WTC11 (cell line): ENCODE measurements at regions not wholly inside any gene's neighbourhood (a gene's known extent, or its start where the extent isn't known, plus 50 kb on each side); places are given as distances from the start of the nearest gene placed in this dataset.

Source experiments
- ATAC-seq: fragments of 200-7000 bp; cut with Tn5 transposase; 2 replicates; pipeline ENCODE4 v1.10.0; 2021; ENCODE audit warnings: mild to moderate bottlenecking, moderate library complexity
- CTCF ChIA-PET: fragments of 300-600 bp; sonication (Branson Sonifier 250); formaldehyde crosslinking; loops from one replicate; lab custom pipeline; 2021; ENCODE audit warnings: antibody characterized with exemption; lab: Charles Lee
- POLR2A ChIA-PET: fragments of 350-600 bp; sonication (Branson Sonifier 250); formaldehyde crosslinking; loops from one replicate; lab custom pipeline; 2021; ENCODE audit warnings: antibody characterized with exemption; lab: Charles Lee
- DNase-seq: peaks from one replicate; pipeline ENCODE4 v3.0.0; 2021; ENCODE audit warnings: low spot score
- H3K27ac Mint-ChIP-seq: 2 replicates; pipeline ENCODE4 v1.8.0; 2021; ENCODE audit warnings: mixed read lengths
- H3K27me3 Mint-ChIP-seq: 2 replicates; pipeline ENCODE4 v1.8.0; 2021; ENCODE audit warnings: low read depth, mild to moderate bottlenecking, moderate library complexity, mixed read lengths
- H3K36me3 Mint-ChIP-seq: 2 replicates; pipeline ENCODE4 v1.8.0; 2021; ENCODE audit warnings: mixed read lengths
- H3K4me1 Mint-ChIP-seq: 2 replicates; pipeline ENCODE4 v1.8.0; 2022; ENCODE audit warnings: mixed read lengths
- H3K4me3 Mint-ChIP-seq: 2 replicates; pipeline ENCODE4 v1.8.0; 2021; ENCODE audit warnings: mild to moderate bottlenecking, moderate library complexity, mixed read lengths
- H3K9me3 Mint-ChIP-seq: 2 replicates; pipeline ENCODE4 v1.8.0; 2021; ENCODE audit warnings: mixed read lengths
- GABPB1 ChIP-seq: sonication (generic); formaldehyde crosslinking; IDR thresholded peaks from 2 replicates; pipeline ENCODE4 v1.8.1; 2023; ENCODE audit warnings: mild to moderate bottlenecking, missing genetic modification reagents
- GRHL2 ChIP-seq: fragments of 250-450 bp; sonication (Bioruptor Pico); IDR thresholded peaks from 2 replicates; pipeline ENCODE4 v1.8.0; 2022; ENCODE audit warnings: mild to moderate bottlenecking, moderate library complexity; ENCODE audit not compliant: insufficient replicate concordance, severe bottlenecking
- IRF2 ChIP-seq: sonication (generic); formaldehyde crosslinking; IDR thresholded peaks from 2 replicates; pipeline ENCODE4 v1.8.0; 2022; ENCODE audit warnings: low read depth, missing genetic modification reagents, borderline replicate concordance
- PRRX2 ChIP-seq: fragments of 250-450 bp; sonication (Bioruptor Pico); IDR thresholded peaks from 2 replicates; pipeline ENCODE4 v1.8.0; 2021; ENCODE audit warnings: mild to moderate bottlenecking
- SMAD3 ChIP-seq: sonication (generic); formaldehyde crosslinking; IDR thresholded peaks from 2 replicates; pipeline ENCODE4 v1.8.0; 2022; ENCODE audit warnings: missing genetic modification reagents, mild to moderate bottlenecking, borderline replicate concordance
- SMAD4 ChIP-seq: sonication (generic); formaldehyde crosslinking; IDR thresholded peaks from 2 replicates; pipeline ENCODE4 v1.8.0; 2022; ENCODE audit warnings: mild to moderate bottlenecking, missing genetic modification reagents
- ZBTB21 ChIP-seq: sonication (generic); formaldehyde crosslinking; IDR thresholded peaks from 2 replicates; pipeline ENCODE4 v1.8.1; 2023; ENCODE audit warnings: mild to moderate bottlenecking, missing genetic modification reagents, borderline replicate concordance
- TF ChIP-seq, protein P1 (sequence below): sonication (generic); formaldehyde crosslinking; IDR thresholded peaks from 2 replicates; pipeline ENCODE4 v1.8.1; 2022; ENCODE audit warnings: low read depth, missing genetic modification reagents, borderline replicate concordance
- TF ChIP-seq, protein P2 (sequence below): sonication (generic); formaldehyde crosslinking; IDR thresholded peaks from 2 replicates; pipeline ENCODE4 v1.8.1; 2023; ENCODE audit warnings: mild to moderate bottlenecking, moderate library complexity, missing genetic modification reagents
- TF ChIP-seq, protein P3 (sequence below): fragments of 200-600 bp; IDR thresholded peaks from 2 replicates; pipeline ENCODE4 v1.8.0; 2022; ENCODE audit warnings: antibody characterized with exemption
- TF ChIP-seq, protein P4 (sequence below): fragments of 250-450 bp; sonication (Bioruptor Pico); IDR thresholded peaks from 2 replicates; pipeline ENCODE4 v1.9.0; 2021; ENCODE audit warnings: mild to moderate bottlenecking, borderline replicate concordance
- TF ChIP-seq, protein P5 (sequence below): sonication (generic); formaldehyde crosslinking; IDR thresholded peaks from 2 replicates; pipeline ENCODE4 v1.8.1; 2023; ENCODE audit warnings: mild to moderate bottlenecking, missing genetic modification reagents, borderline replicate concordance
- TF ChIP-seq, protein P6 (sequence below): sonication (generic); formaldehyde crosslinking; conservative IDR thresholded peaks from 2 replicates; pipeline ENCODE4 v1.8.1; 2023; ENCODE audit warnings: mild to moderate bottlenecking, low read depth, missing genetic modification reagents, moderate library complexity
- TF ChIP-seq, protein P7 (sequence below): sonication (generic); formaldehyde crosslinking; IDR thresholded peaks from 2 replicates; pipeline ENCODE4 v1.8.1; 2022; ENCODE audit warnings: mild to moderate bottlenecking, moderate library complexity, missing genetic modification reagents

DNA sequence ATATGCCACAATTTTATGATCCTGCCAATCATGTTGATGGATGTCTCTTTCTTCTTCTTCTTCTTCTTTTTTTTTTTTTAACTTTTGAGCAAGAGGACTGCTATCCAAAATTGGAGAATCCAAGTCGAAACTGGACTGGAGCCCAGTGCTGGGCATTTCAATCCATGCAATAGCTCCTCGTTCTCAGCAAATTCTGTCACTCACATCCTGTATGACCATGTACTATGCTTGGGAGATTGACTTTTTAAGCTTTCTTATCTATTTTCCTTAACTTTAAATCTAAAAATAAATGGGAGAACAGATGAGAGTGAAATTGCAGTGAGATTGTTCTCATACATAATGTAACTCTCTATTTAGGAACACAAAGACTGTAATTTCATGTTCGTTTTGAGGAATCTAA is 123.0 kb upstream of the PUDP start:
- Mint-ChIP-seq H3K4me1 (no peaks in the 10 kb centered on the region), H3K27ac (no peak overlapping the region), H3K9me3 (no peaks in the 10 kb centered on the region), H3K36me3 (no peaks in the 10 kb centered on the region), H3K27me3 (no peaks in the 10 kb centered on the region; the same call in 1 of the 2 replicates)
- TF ChIP-seq SMAD3 (CRISPR knock-in tag), result no peak
- TF ChIP-seq SMAD4, result no peak
- TF ChIP-seq, protein P1, sequence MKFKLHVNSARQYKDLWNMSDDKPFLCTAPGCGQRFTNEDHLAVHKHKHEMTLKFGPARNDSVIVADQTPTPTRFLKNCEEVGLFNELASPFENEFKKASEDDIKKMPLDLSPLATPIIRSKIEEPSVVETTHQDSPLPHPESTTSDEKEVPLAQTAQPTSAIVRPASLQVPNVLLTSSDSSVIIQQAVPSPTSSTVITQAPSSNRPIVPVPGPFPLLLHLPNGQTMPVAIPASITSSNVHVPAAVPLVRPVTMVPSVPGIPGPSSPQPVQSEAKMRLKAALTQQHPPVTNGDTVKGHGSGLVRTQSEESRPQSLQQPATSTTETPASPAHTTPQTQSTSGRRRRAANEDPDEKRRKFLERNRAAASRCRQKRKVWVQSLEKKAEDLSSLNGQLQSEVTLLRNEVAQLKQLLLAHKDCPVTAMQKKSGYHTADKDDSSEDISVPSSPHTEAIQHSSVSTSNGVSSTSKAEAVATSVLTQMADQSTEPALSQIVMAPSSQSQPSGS (CRISPR knock-in tag), result no peak
- no peak for TF ChIP-seq PRRX2 (CRISPR knock-in tag)
- TF ChIP-seq GABPB1 (CRISPR knock-in tag), result no peak
- TF ChIP-seq GRHL2 (CRISPR knock-in tag), result no peak
- TF ChIP-seq IRF2 (CRISPR knock-in tag), result no peak
- no peak for TF ChIP-seq ZBTB21
- TF ChIP-seq, protein P2, sequence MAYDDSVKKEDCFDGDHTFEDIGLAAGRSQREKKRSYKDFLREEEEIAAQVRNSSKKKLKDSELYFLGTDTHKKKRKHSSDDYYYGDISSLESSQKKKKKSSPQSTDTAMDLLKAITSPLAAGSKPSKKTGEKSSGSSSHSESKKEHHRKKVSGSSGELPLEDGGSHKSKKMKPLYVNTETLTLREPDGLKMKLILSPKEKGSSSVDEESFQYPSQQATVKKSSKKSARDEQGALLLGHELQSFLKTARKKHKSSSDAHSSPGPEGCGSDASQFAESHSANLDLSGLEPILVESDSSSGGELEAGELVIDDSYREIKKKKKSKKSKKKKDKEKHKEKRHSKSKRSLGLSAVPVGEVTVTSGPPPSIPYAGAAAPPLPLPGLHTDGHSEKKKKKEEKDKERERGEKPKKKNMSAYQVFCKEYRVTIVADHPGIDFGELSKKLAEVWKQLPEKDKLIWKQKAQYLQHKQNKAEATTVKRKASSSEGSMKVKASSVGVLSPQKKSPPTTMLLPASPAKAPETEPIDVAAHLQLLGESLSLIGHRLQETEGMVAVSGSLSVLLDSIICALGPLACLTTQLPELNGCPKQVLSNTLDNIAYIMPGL (CRISPR knock-in tag), result no peak
- TF ChIP-seq, all 79 proteins: peak for 0
- DNase-seq, result no peak
- no peak overlapping the region for H3K4me3 Mint-ChIP-seq
- CTCF ChIA-PET, result no interaction called here
- ATAC-seq, result no peak
- POLR2A ChIA-PET, result no interaction called here

DNA sequence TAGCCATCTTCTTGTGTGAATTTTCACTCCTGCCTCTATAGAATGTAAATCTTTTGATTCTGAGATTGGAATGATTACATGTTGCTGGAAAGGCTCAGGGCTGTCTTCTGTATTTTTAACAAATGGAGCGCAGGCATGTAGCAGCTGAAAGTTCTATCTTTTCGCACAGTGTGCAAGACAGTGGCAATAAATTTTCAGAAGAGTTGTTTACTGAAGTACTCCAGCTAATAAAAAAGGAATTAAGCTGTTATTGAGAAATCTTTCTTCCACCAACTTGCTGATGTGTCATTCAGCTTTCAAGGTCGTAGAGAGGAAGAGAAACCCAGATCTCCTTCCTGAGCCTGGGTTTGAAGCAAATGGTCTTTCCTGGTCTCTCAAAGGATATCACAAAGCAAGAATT is 122.0 kb upstream of the PUDP start:
- TF ChIP-seq, protein P3, sequence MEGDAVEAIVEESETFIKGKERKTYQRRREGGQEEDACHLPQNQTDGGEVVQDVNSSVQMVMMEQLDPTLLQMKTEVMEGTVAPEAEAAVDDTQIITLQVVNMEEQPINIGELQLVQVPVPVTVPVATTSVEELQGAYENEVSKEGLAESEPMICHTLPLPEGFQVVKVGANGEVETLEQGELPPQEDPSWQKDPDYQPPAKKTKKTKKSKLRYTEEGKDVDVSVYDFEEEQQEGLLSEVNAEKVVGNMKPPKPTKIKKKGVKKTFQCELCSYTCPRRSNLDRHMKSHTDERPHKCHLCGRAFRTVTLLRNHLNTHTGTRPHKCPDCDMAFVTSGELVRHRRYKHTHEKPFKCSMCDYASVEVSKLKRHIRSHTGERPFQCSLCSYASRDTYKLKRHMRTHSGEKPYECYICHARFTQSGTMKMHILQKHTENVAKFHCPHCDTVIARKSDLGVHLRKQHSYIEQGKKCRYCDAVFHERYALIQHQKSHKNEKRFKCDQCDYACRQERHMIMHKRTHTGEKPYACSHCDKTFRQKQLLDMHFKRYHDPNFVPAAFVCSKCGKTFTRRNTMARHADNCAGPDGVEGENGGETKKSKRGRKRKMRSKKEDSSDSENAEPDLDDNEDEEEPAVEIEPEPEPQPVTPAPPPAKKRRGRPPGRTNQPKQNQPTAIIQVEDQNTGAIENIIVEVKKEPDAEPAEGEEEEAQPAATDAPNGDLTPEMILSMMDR, result no peak
- TF ChIP-seq, protein P4, sequence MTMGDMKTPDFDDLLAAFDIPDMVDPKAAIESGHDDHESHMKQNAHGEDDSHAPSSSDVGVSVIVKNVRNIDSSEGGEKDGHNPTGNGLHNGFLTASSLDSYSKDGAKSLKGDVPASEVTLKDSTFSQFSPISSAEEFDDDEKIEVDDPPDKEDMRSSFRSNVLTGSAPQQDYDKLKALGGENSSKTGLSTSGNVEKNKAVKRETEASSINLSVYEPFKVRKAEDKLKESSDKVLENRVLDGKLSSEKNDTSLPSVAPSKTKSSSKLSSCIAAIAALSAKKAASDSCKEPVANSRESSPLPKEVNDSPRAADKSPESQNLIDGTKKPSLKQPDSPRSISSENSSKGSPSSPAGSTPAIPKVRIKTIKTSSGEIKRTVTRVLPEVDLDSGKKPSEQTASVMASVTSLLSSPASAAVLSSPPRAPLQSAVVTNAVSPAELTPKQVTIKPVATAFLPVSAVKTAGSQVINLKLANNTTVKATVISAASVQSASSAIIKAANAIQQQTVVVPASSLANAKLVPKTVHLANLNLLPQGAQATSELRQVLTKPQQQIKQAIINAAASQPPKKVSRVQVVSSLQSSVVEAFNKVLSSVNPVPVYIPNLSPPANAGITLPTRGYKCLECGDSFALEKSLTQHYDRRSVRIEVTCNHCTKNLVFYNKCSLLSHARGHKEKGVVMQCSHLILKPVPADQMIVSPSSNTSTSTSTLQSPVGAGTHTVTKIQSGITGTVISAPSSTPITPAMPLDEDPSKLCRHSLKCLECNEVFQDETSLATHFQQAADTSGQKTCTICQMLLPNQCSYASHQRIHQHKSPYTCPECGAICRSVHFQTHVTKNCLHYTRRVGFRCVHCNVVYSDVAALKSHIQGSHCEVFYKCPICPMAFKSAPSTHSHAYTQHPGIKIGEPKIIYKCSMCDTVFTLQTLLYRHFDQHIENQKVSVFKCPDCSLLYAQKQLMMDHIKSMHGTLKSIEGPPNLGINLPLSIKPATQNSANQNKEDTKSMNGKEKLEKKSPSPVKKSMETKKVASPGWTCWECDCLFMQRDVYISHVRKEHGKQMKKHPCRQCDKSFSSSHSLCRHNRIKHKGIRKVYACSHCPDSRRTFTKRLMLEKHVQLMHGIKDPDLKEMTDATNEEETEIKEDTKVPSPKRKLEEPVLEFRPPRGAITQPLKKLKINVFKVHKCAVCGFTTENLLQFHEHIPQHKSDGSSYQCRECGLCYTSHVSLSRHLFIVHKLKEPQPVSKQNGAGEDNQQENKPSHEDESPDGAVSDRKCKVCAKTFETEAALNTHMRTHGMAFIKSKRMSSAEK (CRISPR knock-in tag), result no peak
- TF ChIP-seq, protein P2 (CRISPR knock-in tag), result no peak
- TF ChIP-seq, protein P5, sequence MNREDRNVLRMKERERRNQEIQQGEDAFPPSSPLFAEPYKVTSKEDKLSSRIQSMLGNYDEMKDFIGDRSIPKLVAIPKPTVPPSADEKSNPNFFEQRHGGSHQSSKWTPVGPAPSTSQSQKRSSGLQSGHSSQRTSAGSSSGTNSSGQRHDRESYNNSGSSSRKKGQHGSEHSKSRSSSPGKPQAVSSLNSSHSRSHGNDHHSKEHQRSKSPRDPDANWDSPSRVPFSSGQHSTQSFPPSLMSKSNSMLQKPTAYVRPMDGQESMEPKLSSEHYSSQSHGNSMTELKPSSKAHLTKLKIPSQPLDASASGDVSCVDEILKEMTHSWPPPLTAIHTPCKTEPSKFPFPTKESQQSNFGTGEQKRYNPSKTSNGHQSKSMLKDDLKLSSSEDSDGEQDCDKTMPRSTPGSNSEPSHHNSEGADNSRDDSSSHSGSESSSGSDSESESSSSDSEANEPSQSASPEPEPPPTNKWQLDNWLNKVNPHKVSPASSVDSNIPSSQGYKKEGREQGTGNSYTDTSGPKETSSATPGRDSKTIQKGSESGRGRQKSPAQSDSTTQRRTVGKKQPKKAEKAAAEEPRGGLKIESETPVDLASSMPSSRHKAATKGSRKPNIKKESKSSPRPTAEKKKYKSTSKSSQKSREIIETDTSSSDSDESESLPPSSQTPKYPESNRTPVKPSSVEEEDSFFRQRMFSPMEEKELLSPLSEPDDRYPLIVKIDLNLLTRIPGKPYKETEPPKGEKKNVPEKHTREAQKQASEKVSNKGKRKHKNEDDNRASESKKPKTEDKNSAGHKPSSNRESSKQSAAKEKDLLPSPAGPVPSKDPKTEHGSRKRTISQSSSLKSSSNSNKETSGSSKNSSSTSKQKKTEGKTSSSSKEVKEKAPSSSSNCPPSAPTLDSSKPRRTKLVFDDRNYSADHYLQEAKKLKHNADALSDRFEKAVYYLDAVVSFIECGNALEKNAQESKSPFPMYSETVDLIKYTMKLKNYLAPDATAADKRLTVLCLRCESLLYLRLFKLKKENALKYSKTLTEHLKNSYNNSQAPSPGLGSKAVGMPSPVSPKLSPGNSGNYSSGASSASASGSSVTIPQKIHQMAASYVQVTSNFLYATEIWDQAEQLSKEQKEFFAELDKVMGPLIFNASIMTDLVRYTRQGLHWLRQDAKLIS (CRISPR knock-in tag), result no peak
- TF ChIP-seq, protein P6, sequence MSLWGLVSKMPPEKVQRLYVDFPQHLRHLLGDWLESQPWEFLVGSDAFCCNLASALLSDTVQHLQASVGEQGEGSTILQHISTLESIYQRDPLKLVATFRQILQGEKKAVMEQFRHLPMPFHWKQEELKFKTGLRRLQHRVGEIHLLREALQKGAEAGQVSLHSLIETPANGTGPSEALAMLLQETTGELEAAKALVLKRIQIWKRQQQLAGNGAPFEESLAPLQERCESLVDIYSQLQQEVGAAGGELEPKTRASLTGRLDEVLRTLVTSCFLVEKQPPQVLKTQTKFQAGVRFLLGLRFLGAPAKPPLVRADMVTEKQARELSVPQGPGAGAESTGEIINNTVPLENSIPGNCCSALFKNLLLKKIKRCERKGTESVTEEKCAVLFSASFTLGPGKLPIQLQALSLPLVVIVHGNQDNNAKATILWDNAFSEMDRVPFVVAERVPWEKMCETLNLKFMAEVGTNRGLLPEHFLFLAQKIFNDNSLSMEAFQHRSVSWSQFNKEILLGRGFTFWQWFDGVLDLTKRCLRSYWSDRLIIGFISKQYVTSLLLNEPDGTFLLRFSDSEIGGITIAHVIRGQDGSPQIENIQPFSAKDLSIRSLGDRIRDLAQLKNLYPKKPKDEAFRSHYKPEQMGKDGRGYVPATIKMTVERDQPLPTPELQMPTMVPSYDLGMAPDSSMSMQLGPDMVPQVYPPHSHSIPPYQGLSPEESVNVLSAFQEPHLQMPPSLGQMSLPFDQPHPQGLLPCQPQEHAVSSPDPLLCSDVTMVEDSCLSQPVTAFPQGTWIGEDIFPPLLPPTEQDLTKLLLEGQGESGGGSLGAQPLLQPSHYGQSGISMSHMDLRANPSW (CRISPR knock-in tag), result no peak
- TF ChIP-seq, protein P7, sequence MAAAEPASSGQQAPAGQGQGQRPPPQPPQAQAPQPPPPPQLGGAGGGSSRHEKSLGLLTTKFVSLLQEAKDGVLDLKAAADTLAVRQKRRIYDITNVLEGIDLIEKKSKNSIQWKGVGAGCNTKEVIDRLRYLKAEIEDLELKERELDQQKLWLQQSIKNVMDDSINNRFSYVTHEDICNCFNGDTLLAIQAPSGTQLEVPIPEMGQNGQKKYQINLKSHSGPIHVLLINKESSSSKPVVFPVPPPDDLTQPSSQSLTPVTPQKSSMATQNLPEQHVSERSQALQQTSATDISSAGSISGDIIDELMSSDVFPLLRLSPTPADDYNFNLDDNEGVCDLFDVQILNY (CRISPR knock-in tag), result no peak
- ChIA-PET POLR2A (no interaction called here), CTCF (interaction anchor here (1.5 kb wide), 1 partner anchor 79 kb away, joined by 3 read pairs; no protein-coding TSS in a partner anchor)
- Mint-ChIP-seq H3K4me3 (no peak overlapping the region), H3K27ac (no peak overlapping the region), H3K4me1 (no peaks in the 10 kb centered on the region), H3K9me3 (no peaks in the 10 kb centered on the region), H3K36me3 (no peaks in the 10 kb centered on the region), H3K27me3 (no peaks in the 10 kb centered on the region; the same call in 1 of the 2 replicates)
- ATAC-seq (no peak), DNase-seq (no peak)
